GM23338 (cell line): ENCODE measurements at regions not wholly inside any gene's neighbourhood (a gene's known extent, or its start where the extent isn't known, plus 50 kb on each side); places are given as distances from the start of the nearest gene placed in this dataset.

Experiments used
- ATAC-seq: fragments of 200-7000 bp; cut with Tn5 transposase; 3 replicates; pipeline ENCODE4 v1.9.1; 2020
- DNase-seq: peaks from one replicate; pipeline ENCODE4 v3.0.0-alpha.2; 2015; ENCODE audit warnings: low spot score
- H2AFZ ChIP-seq: fragments of 200-600 bp; sonication (generic); 2 replicates; pipeline ENCODE4 v1.8.0; 2016; ENCODE audit warnings: antibody characterized with exemption, mild to moderate bottlenecking, moderate library complexity
- H3F3A ChIP-seq: fragments of 200-600 bp; sonication (generic); replicated peaks from 2 replicates; pipeline ENCODE4 v1.8.0; 2017; ENCODE audit warnings: antibody characterized with exemption, mixed run types, low read depth
- H3K27ac ChIP-seq: fragments of 200-600 bp; sonication (generic); 2 replicates; pipeline ENCODE4 v1.6.1; 2016; ENCODE audit warnings: low read depth
- H3K27me3 ChIP-seq: fragments of 200-600 bp; sonication (generic); 2 replicates; pipeline ENCODE4 v1.8.0; 2016; ENCODE audit warnings: mild to moderate bottlenecking, mixed run types, moderate library complexity; ENCODE audit not compliant: insufficient read depth
- H3K36me3 ChIP-seq: fragments of 200-600 bp; sonication (generic); 2 replicates; pipeline ENCODE4 v1.8.0; 2016; ENCODE audit warnings: mild to moderate bottlenecking; ENCODE audit not compliant: insufficient read depth
- H3K4me1 ChIP-seq: fragments of 200-600 bp; sonication (generic); 2 replicates; pipeline ENCODE4 v1.8.0; 2016; ENCODE audit warnings: mild to moderate bottlenecking, moderate library complexity; ENCODE audit not compliant: insufficient read depth
- H3K4me2 ChIP-seq: fragments of 200-600 bp; sonication (generic); 2 replicates; pipeline ENCODE4 v1.7.1; 2017; ENCODE audit warnings: mixed run types
- H3K4me3 ChIP-seq: fragments of 200-600 bp; sonication (generic); 2 replicates; pipeline ENCODE4 v1.6.1; 2016; ENCODE audit warnings: mixed run types
- H3K79me2 ChIP-seq: fragments of 200-600 bp; sonication (generic); replicated peaks from 2 replicates; pipeline ENCODE4 v1.8.0; 2017; ENCODE audit warnings: mild to moderate bottlenecking; ENCODE audit not compliant: insufficient read depth
- H3K9me2 ChIP-seq: fragments of 200-600 bp; sonication (generic); 2 replicates; pipeline ENCODE4 v1.8.0; 2017; ENCODE audit not compliant: insufficient read depth
- H4K20me1 ChIP-seq: fragments of 200-600 bp; sonication (generic); replicated peaks from 2 replicates; pipeline ENCODE4 v1.8.0; 2017; ENCODE audit warnings: mild to moderate bottlenecking; ENCODE audit not compliant: insufficient read depth
- H3K27ac Mint-ChIP-seq: 2 replicates; pipeline ENCODE4 v1.8.0; 2020; ENCODE audit warnings: inconsistent platforms, mild to moderate bottlenecking, moderate library complexity, mixed read lengths
- H3K27me3 Mint-ChIP-seq: 3 replicates; pipeline ENCODE4 v1.8.0; 2022; ENCODE audit warnings: low read depth, mild to moderate bottlenecking, moderate library complexity, mixed read lengths, inconsistent platforms; ENCODE audit not compliant: insufficient read depth, poor library complexity
- H3K36me3 Mint-ChIP-seq: 3 replicates; pipeline ENCODE4 v1.8.0; 2021; ENCODE audit warnings: low read depth, mild to moderate bottlenecking, inconsistent platforms, moderate library complexity, mixed read lengths
- H3K4me1 Mint-ChIP-seq: 3 replicates; pipeline ENCODE4 v1.8.0; 2020; ENCODE audit warnings: mild to moderate bottlenecking, inconsistent platforms, mixed read lengths
- H3K4me3 Mint-ChIP-seq: 3 replicates; pipeline ENCODE4 v1.8.0; 2021; ENCODE audit warnings: moderate library complexity, mild to moderate bottlenecking, inconsistent platforms, mixed read lengths
- H3K9me3 Mint-ChIP-seq: 3 replicates; pipeline ENCODE4 v1.8.0; 2020; ENCODE audit warnings: moderate library complexity, mild to moderate bottlenecking, inconsistent platforms, mixed read lengths
- CREB1 ChIP-seq: fragments of 250-450 bp; sonication (Bioruptor Pico); IDR thresholded peaks from 2 replicates; pipeline ENCODE4 v1.5.0; 2020; ENCODE audit warnings: low read depth, mild to moderate bottlenecking, moderate library complexity
- EZH2 ChIP-seq: fragments of 200-600 bp; sonication (generic); IDR thresholded peaks from one replicate; pipeline ENCODE4 v1.8.0; 2017; ENCODE audit warnings: antibody characterized with exemption, mild to moderate bottlenecking, low read depth; ENCODE audit not compliant: unreplicated experiment
- JUNB ChIP-seq: IDR thresholded peaks from one replicate; pipeline ENCODE4 v1.6.1; 2016; ENCODE audit warnings: antibody characterized with exemption; ENCODE audit not compliant: unreplicated experiment
- STAT1 ChIP-seq: IDR thresholded peaks from one replicate; pipeline ENCODE4 v1.6.1; 2016; ENCODE audit warnings: antibody characterized with exemption; ENCODE audit not compliant: unreplicated experiment
- ZNF114 ChIP-seq: fragments of 250-450 bp; sonication (Bioruptor Pico); IDR thresholded peaks from 2 replicates; pipeline ENCODE4 v1.5.0; 2020; ENCODE audit warnings: mild to moderate bottlenecking, moderate library complexity
- ZNF331 ChIP-seq: fragments of 250-450 bp; sonication (Bioruptor Pico); IDR thresholded peaks from 2 replicates; pipeline ENCODE4 v1.5.0; 2020; ENCODE audit warnings: low read depth, mild to moderate bottlenecking, moderate library complexity
- TF ChIP-seq, protein P1 (sequence below): IDR thresholded peaks from one replicate; pipeline ENCODE4 v1.6.1; 2018; ENCODE audit warnings: antibody characterized with exemption; ENCODE audit not compliant: unreplicated experiment
- TF ChIP-seq, protein P2 (sequence below), 2 experiments: fragments of 200-600 bp in 1 of 2; sonication (generic) in 1 of 2; conservative IDR thresholded peaks; 2 replicates each; pipeline versions ENCODE4 v1.5.1 to v1.6.1; 2016 to 2017; ENCODE audit warnings: antibody characterized with exemption in 2 of 2, low read depth in 2 of 2, mild to moderate bottlenecking in 2 of 2, moderate library complexity in 1 of 2

DNA sequence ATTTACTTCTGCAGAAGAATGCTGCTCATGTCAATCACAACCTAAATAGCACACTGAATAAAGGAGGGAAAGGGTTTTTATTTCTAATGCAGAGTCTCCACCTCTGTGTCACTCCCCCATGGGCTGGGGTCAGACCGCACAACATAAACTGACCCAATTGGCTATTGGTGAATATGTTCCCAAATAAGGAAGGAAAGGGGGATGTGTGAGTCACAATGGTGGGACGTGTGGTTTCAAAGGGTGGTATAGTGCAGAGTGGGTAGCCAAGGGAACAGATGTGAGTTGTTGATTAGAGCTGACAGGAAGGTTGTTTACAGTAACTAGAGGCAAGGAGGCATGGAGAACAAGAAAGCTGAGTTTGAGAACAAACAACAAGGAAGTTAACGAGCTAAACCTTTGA, 491.8 kb downstream of the ZPLD1 start (continued):
- TF ChIP-seq STAT1: no peak
- no peak for TF ChIP-seq ZNF114

DNA sequence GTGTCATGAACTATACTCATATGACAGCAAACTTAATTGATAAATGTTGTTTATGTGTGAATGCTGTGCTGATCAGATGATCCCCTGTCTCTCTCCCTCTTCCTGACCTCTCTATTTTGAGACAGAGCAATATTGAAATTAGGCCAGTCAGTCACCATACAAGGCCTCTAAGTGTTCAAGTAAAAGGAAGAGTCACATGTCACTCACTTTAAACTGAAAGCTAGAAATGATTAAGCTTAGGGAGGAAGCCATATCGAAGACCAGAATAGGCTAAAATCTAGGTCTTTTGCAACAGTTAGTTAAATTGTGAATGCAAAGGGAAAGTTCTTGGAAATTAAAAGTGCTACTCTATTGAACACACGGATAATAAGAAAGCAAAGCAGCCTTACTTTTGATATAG, 498.6 kb downstream of the ZPLD1 start:
- Mint-ChIP-seq H3K27ac (no peak overlapping the region), H3K27me3 (no peaks in the 10 kb centered on the region), H3K4me3 (no peak overlapping the region), H3K4me1 (no peaks in the 10 kb centered on the region), H3K36me3 (peaks cover 5% of the 10 kb centered on the region; the same call in 2 of the 3 replicates), H3K9me3 (peaks cover 9% of the 10 kb centered on the region; the same call in 1 of the 3 replicates)
- H3K79me2 ChIP-seq: no peaks in the 10 kb centered on the region
- TF ChIP-seq, protein P1, sequence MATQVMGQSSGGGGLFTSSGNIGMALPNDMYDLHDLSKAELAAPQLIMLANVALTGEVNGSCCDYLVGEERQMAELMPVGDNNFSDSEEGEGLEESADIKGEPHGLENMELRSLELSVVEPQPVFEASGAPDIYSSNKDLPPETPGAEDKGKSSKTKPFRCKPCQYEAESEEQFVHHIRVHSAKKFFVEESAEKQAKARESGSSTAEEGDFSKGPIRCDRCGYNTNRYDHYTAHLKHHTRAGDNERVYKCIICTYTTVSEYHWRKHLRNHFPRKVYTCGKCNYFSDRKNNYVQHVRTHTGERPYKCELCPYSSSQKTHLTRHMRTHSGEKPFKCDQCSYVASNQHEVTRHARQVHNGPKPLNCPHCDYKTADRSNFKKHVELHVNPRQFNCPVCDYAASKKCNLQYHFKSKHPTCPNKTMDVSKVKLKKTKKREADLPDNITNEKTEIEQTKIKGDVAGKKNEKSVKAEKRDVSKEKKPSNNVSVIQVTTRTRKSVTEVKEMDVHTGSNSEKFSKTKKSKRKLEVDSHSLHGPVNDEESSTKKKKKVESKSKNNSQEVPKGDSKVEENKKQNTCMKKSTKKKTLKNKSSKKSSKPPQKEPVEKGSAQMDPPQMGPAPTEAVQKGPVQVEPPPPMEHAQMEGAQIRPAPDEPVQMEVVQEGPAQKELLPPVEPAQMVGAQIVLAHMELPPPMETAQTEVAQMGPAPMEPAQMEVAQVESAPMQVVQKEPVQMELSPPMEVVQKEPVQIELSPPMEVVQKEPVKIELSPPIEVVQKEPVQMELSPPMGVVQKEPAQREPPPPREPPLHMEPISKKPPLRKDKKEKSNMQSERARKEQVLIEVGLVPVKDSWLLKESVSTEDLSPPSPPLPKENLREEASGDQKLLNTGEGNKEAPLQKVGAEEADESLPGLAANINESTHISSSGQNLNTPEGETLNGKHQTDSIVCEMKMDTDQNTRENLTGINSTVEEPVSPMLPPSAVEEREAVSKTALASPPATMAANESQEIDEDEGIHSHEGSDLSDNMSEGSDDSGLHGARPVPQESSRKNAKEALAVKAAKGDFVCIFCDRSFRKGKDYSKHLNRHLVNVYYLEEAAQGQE: no peak
- TF ChIP-seq JUNB (no peak), ZNF331 (CRISPR knock-in tag) (no peak), CREB1 (CRISPR knock-in tag) (no peak)
- TF ChIP-seq, protein P2, sequence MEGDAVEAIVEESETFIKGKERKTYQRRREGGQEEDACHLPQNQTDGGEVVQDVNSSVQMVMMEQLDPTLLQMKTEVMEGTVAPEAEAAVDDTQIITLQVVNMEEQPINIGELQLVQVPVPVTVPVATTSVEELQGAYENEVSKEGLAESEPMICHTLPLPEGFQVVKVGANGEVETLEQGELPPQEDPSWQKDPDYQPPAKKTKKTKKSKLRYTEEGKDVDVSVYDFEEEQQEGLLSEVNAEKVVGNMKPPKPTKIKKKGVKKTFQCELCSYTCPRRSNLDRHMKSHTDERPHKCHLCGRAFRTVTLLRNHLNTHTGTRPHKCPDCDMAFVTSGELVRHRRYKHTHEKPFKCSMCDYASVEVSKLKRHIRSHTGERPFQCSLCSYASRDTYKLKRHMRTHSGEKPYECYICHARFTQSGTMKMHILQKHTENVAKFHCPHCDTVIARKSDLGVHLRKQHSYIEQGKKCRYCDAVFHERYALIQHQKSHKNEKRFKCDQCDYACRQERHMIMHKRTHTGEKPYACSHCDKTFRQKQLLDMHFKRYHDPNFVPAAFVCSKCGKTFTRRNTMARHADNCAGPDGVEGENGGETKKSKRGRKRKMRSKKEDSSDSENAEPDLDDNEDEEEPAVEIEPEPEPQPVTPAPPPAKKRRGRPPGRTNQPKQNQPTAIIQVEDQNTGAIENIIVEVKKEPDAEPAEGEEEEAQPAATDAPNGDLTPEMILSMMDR (conservative IDR thresholded peaks at IDR 0.05; ENCODE audit: low read depth in 2 of 2): no peak
- H3F3A ChIP-seq: no peaks in the 10 kb centered on the region
- ATAC-seq: no peak
- no peak overlapping the region for H3K4me3 ChIP-seq
- no peaks in the 10 kb centered on the region for H3K27me3 ChIP-seq
- H3K4me1 ChIP-seq: no peaks in the 10 kb centered on the region
- no peak for DNase-seq
- H4K20me1 ChIP-seq: no peaks in the 10 kb centered on the region
- H3K36me3 ChIP-seq: no peaks in the 10 kb centered on the region
- H3K4me2 ChIP-seq: no peak overlapping the region
- H3K9me2 ChIP-seq: peaks cover 3% of the 10 kb centered on the region; the same call in 1 of the 2 replicates
- no peak overlapping the region for H2AFZ ChIP-seq
- no peak overlapping the region for H3K27ac ChIP-seq

DNA sequence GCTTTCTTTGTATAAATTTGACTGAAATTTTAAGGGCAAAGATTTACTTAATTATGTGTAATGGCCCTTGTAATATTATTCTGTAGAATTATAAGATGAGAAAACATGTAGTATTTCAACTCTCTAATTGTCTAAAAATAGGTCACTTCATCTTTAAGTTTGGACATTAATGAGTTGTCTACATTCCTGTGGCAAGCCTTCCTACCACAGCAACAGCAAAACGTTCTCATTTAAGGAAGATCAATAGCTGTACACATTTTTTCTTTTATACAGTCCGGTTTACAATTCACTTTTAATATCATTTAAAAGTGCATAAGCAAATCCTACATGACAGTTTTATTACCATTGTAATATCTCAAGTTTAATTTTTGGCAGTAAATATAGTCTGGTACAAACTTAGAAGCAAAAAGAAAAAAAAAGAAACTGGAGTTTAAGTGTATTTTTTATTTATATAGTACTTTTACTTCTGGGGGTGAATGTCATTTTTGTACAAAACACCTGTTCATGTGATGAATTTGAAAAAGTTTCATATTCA, 501.8 kb downstream of the ZPLD1 start:
- no peaks in the 10 kb centered on the region for H3F3A ChIP-seq
- Mint-ChIP-seq H3K27me3 (no peaks in the 10 kb centered on the region), H3K36me3 (peaks cover 5% of the 10 kb centered on the region; the same call in 2 of the 3 replicates), H3K4me1 (no peaks in the 10 kb centered on the region), H3K27ac (no peak overlapping the region), H3K4me3 (no peak overlapping the region), H3K9me3 (peaks cover 9% of the 10 kb centered on the region; the same call in 1 of the 3 replicates)
- no peaks in the 10 kb centered on the region for H3K36me3 ChIP-seq
- H3K4me3 ChIP-seq: no peak overlapping the region
- ATAC-seq (no peak), DNase-seq (no peak)
- H3K27ac ChIP-seq: no peak overlapping the region
- H3K4me2 ChIP-seq: no peak overlapping the region
- no peaks in the 10 kb centered on the region for H3K9me2 ChIP-seq
- no peaks in the 10 kb centered on the region for H3K79me2 ChIP-seq
- no peaks in the 10 kb centered on the region for H4K20me1 ChIP-seq
- no peak overlapping the region for H2AFZ ChIP-seq
- no peaks in the 10 kb centered on the region for H3K27me3 ChIP-seq
- H3K4me1 ChIP-seq: no peaks in the 10 kb centered on the region
- no peak for TF ChIP-seq JUNB
- TF ChIP-seq ZNF331 (CRISPR knock-in tag): no peak
- TF ChIP-seq ZNF114: no peak
- TF ChIP-seq EZH2: no peak
- TF ChIP-seq STAT1: no peak
